ENCODE measurements at regions not wholly inside any gene's neighbourhood (a gene's known extent, or its start where the extent isn't known, plus 50 kb on each side); places are given as distances from the start of the nearest gene placed in this dataset.
"Not testable (repeated sequence)": the region's sequence is repeated elsewhere in the genome, so short reads cannot be mapped to it uniquely, and the experiment has no call there.

- no peaks in the 10 kb centered on the region for H3K9me3 ChIP-seq (replicated peaks in 1 of 11)
- no peak overlapping the region for H3K4me3 ChIP-seq
- H3K9ac ChIP-seq = no peak overlapping the region
- H3K27ac ChIP-seq = no peak overlapping the region
- TF ChIP-seq Cebpa-rat (IDR thresholded peaks at IDR 0.05) = no peak
- no peaks in the 10 kb centered on the region for H4K20me1 ChIP-seq
- H3K27me3 ChIP-seq = no peaks in the 10 kb centered on the region
- no peak overlapping the region for H3K4me2 ChIP-seq
- no peaks in the 10 kb centered on the region for H3K4me1 ChIP-seq
- H3K36me3 ChIP-seq = no peaks in the 10 kb centered on the region
Observed at GRCh38 chr2:107737756-107738155, 88.9 kb upstream of the RGPD4 start.

- Histone ChIP-seq H3K4me2 (no peak overlapping the region), H3K27ac (no peak overlapping the region), H3K27me3 (no peaks in the 10 kb centered on the region), H3K36me3 (no peaks in the 10 kb centered on the region), H3K4me3 (no peak overlapping the region), H3K9me3 (replicated peaks in 1 of 11) (no peaks in the 10 kb centered on the region), H3K9ac (no peak overlapping the region), H3K4me1 (no peaks in the 10 kb centered on the region), H4K20me1 (no peaks in the 10 kb centered on the region)
- TF ChIP-seq Cebpa-rat (IDR thresholded peaks at IDR 0.05) = no peak
Observed at GRCh38 chr2:107738266-107738665, 88.4 kb upstream of the RGPD4 start.

DNA sequence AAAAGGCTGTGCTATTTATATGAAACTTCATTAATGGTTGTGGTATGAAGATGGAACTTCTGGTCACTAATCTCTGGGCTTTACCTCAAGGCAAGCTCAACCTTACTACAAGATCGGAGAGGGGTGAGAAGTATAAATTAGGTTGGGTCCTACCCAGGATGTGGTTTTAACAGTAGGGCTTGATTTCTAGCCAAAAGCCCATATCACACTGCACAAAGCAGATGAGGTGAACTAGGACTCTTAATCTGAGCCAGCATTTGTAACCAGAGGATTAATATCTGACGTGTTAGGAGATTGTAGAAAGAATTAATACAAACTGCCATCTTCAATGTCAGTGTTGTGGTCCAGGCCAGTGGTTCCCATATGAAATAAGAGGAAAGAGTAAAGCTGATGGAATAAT, 86.4 kb upstream of the RGPD4 start:
- H3K4me3 ChIP-seq = no peak overlapping the region
- H3K9ac ChIP-seq = no peak overlapping the region
- no peak overlapping the region for H3K27ac ChIP-seq
- H3K36me3 ChIP-seq = no peaks in the 10 kb centered on the region
- no peak for TF ChIP-seq Cebpa-rat (IDR thresholded peaks at IDR 0.05)
- no peaks in the 10 kb centered on the region for H3K4me1 ChIP-seq
- H3K9me3 ChIP-seq (replicated peaks in 1 of 11) = no peaks in the 10 kb centered on the region
- no peaks in the 10 kb centered on the region for H3K27me3 ChIP-seq
- H3K4me2 ChIP-seq = no peak overlapping the region
- H4K20me1 ChIP-seq = no peaks in the 10 kb centered on the region

DNA sequence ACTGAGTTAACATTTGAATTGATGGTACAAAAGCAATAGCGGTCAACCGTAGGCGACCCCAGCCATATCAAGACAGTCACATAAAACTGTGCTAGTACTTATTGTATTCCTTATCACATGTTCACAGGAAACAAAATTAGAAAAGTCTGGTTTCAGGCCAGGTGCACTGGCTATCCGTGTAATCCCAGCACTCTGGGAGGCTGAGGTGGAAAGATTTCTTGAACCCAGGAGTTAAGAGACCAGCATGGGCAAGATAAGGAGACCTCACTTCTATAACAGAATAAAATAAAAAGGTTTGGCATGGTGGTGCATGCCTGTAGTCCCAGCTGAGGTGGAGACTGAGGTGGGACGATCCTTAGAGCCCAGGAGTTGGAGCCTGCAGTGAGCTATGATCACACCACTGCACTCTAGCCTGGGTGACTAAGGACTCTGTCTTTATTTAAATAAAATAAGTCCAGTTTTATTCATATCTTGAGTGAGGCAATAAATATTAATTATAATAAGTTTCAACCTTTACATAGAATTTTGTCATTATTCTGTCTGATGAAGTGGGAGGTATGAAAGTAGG, 84.1 kb upstream of the RGPD4 start:
- TF ChIP-seq Cebpa-rat (IDR thresholded peaks at IDR 0.05) = no peak
- H3K9me3 ChIP-seq (replicated peaks in 1 of 11) = peaks cover 0 to 3% (median 0%) of the 10 kb centered on the region in 11 experiments; a peak in 6 of 22 replicates
- no peak overlapping the region for H3K27ac ChIP-seq
- no peaks in the 10 kb centered on the region for H3K27me3 ChIP-seq
- H3K36me3 ChIP-seq = no peaks in the 10 kb centered on the region
- H3K4me3 ChIP-seq = no peak overlapping the region
- no peaks in the 10 kb centered on the region for H4K20me1 ChIP-seq
- H3K4me2 ChIP-seq = no peak overlapping the region
- no peak overlapping the region for H3K9ac ChIP-seq
- no peaks in the 10 kb centered on the region for H3K4me1 ChIP-seq

DNA sequence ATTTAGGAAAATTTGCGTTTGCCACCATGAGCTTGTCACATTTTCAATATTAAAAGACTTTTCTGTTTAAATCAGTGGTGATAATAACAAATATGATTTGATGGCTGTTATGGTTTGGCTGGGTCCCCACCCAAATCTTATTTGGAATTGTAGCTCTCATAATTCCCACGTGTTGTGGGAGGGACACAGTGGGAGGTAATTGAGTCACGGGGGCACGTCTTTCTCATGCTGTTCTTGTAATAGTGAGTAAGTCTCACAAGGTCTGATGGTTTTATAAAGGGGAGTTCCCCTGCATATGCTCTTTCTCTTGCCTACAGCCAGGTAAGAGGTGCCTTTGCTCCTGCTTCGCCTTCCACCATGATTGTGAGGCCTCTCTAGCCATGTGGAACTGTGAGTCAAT, 83.4 kb upstream of the RGPD4 start:
- no peaks in the 10 kb centered on the region for H3K36me3 ChIP-seq
- H3K9ac ChIP-seq = no peak overlapping the region
- no peaks in the 10 kb centered on the region for H3K27me3 ChIP-seq
- no peak for TF ChIP-seq Cebpa-rat (IDR thresholded peaks at IDR 0.05)
- no peak overlapping the region for H3K4me2 ChIP-seq
- H3K9me3 ChIP-seq (replicated peaks in 1 of 11) = peaks cover 0 to 8% (median 2%) of the 10 kb centered on the region in 11 experiments; a peak in 6 of 22 replicates
- H3K27ac ChIP-seq = no peak overlapping the region
- H3K4me3 ChIP-seq = no peak overlapping the region
- H3K4me1 ChIP-seq = no peaks in the 10 kb centered on the region
- no peaks in the 10 kb centered on the region for H4K20me1 ChIP-seq

DNA sequence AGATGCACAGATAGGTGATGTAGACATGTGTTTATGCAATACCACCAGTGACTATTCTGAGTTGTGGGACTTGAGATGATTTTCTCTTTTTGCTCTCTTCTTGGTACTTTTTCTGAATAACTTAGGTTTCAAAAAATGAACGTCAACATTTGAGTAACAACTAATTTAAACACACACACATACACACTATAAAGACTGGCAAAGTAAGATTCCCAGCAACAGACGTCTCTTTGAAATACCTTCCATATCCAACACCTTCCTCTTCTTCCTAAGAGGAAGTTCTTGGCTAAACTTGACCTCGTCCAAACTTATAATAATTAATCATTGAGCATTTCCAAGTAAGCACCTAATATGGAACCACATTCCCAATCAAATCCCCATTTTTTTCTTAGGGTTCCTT, 81.6 kb upstream of the RGPD4 start:
- H4K20me1 ChIP-seq = no peaks in the 10 kb centered on the region
- no peak for TF ChIP-seq Cebpa-rat (IDR thresholded peaks at IDR 0.05)

GRCh38 chr2:107746552-107747198, 80.0 kb upstream of the RGPD4 start:
- not testable (repeated sequence) for H3K27ac ChIP-seq; H3K9me3 ChIP-seq (replicated peaks in 1 of 11); H3K27me3 ChIP-seq; H3K4me2 ChIP-seq; H3K36me3 ChIP-seq; H4K20me1 ChIP-seq; H3K9ac ChIP-seq; H3K4me1 ChIP-seq; H3K4me3 ChIP-seq

More for the DNA sequence above, 81.6 kb upstream of the RGPD4 start:
- Histone ChIP-seq H3K9ac (no peak overlapping the region), H3K4me3 (no peak overlapping the region), H3K4me2 (no peak overlapping the region), H3K36me3 (no peaks in the 10 kb centered on the region), H3K27me3 (no peaks in the 10 kb centered on the region), H3K9me3 (replicated peaks in 1 of 11) (peaks cover 0 to 9% (median 3%) of the 10 kb centered on the region in 11 experiments; a peak in 6 of 22 replicates), H3K27ac (no peak overlapping the region), H3K4me1 (peaks cover 0 to 4% (median 0%) of the 10 kb centered on the region in 10 experiments; a peak in 2 of 20 replicates)

- not testable (repeated sequence) for H3K27ac ChIP-seq; H3K9ac ChIP-seq; H3K4me1 ChIP-seq; H4K20me1 ChIP-seq; H3K4me2 ChIP-seq; H3K36me3 ChIP-seq; H3K4me3 ChIP-seq; H3K9me3 ChIP-seq (replicated peaks in 1 of 11); H3K27me3 ChIP-seq
Observed at GRCh38 chr2:107747199-107747963, 79.3 kb upstream of the RGPD4 start.

DNA sequence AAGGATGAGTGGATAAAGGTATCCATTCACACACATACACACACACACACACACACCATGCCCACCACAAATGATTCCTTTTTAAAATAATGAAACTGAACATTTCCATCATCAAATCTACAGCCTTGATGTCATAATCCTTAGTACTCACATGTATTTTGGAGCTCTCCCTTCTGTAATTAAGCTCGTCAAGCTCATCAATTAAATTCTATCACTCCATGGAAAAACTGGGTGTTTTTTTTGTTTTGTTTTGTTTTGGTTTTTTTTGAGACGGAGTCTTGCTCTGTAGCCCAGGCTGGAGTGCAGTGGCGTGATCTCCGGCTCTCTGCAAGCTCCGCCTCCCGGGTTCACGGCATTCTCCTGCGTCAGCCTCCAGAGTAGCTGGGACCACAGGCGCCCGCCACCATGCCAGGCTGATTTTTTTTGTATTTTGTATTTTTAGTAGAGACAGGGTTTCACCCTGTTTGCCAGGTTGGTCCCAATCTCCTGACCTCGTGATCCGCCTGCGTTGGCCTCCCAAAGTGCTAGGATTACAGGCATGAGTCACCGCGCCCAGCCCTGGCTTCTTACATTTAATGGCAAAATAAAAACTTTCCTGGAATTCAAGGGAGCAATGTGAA, 78.6 kb upstream of the RGPD4 start:
- H3K4me2 ChIP-seq = no peak overlapping the region
- no peak overlapping the region for H3K4me3 ChIP-seq
- no peaks in the 10 kb centered on the region for H3K27me3 ChIP-seq
- H3K9me3 ChIP-seq (replicated peaks in 1 of 11) = peaks cover 0 to 10% (median 3%) of the 10 kb centered on the region in 11 experiments; a peak in 7 of 22 replicates
- H4K20me1 ChIP-seq = no peaks in the 10 kb centered on the region
- H3K27ac ChIP-seq = no peak overlapping the region
- H3K4me1 ChIP-seq = peaks cover 0 to 6% (median 0%) of the 10 kb centered on the region in 10 experiments; a peak in 2 of 20 replicates
- H3K9ac ChIP-seq = no peak overlapping the region
- no peaks in the 10 kb centered on the region for H3K36me3 ChIP-seq
- TF ChIP-seq Cebpa-rat (IDR thresholded peaks at IDR 0.05) = no peak

Measured in BLaER1 treated with 17β-estradiol and CSF1 and Interleukin-3, amounts not matched to agents 10 nM and 100 nM (cell line).